Tibial artery (tissue), 4 donors: ENCODE measurements at regions not wholly inside any gene's neighbourhood (a gene's known extent, or its start where the extent isn't known, plus 50 kb on each side); places are given as distances from the start of the nearest gene placed in this dataset.
A peak's percentile ranks its signal among the peaks of the same experiment; 100 is the strongest.
"Not testable (repeated sequence)": the region's sequence is repeated elsewhere in the genome, so short reads cannot be mapped to it uniquely, and the experiment has no call there.

Experiments
- DNase-seq, 2 donors: peaks; one replicate each; pipeline ENCODE4 v3.0.0-alpha.2; 2019
- H3K27ac ChIP-seq, 2 donors: fragments of 200-600 bp; sonication (generic) in 1 of 2; 1 replicate in 1 of 2; 2 replicates in 1 of 2; pipeline ENCODE4 v1.5.1; 2018 to 2019; ENCODE audit warnings: mild to moderate bottlenecking in 1 of 2
- H3K27me3 ChIP-seq, 2 donors: fragments of 200-600 bp; sonication (generic) in 1 of 2; one replicate each; pipeline versions ENCODE4 v1.5.1 to v1.6.0; 2016 to 2019
- H3K36me3 ChIP-seq, 3 donors: fragments of 200-600 bp; sonication (generic) in 2 of 3; one replicate each; pipeline ENCODE4 v1.5.1; 2016 to 2019; ENCODE audit warnings: mild to moderate bottlenecking in 2 of 3
- H3K4me1 ChIP-seq, 4 donors: fragments of 200-600 bp; sonication (generic) in 2 of 4; 1 replicate in 3 of 4; 2 replicates in 1 of 4; pipeline ENCODE4 v1.5.1; 2016 to 2019
- H3K4me3 ChIP-seq, 2 donors: fragments of 200-600 bp; sonication (generic) in 1 of 2; 1 replicate in 1 of 2; 2 replicates in 1 of 2; pipeline ENCODE4 v1.5.1; 2018 to 2019; ENCODE audit warnings: mild to moderate bottlenecking in 2 of 2
- H3K9me3 ChIP-seq, 3 donors: fragments of 200-600 bp; sonication (generic) in 1 of 3; one replicate each; pipeline ENCODE4 v1.5.1; 2016 to 2019
- intact Hi-C: fragments of 100-400 bp; cut with DNase I; formaldehyde crosslinking; loops from one replicate; pipeline ENCODE4 v1.15.0; 2023; ENCODE audit warnings: low total_unique reads
- TF ChIP-seq, protein P1 (sequence below), 2 experiments: fragments of 200-600 bp in 1 of 2; fragments of 450-650 bp in 1 of 2; IDR thresholded peaks; one replicate each; pipeline ENCODE4 v1.5.1; 2017 to 2019; ENCODE audit warnings: antibody characterized with exemption in 2 of 2, mild to moderate bottlenecking in 1 of 2, moderate library complexity in 1 of 2

DNA sequence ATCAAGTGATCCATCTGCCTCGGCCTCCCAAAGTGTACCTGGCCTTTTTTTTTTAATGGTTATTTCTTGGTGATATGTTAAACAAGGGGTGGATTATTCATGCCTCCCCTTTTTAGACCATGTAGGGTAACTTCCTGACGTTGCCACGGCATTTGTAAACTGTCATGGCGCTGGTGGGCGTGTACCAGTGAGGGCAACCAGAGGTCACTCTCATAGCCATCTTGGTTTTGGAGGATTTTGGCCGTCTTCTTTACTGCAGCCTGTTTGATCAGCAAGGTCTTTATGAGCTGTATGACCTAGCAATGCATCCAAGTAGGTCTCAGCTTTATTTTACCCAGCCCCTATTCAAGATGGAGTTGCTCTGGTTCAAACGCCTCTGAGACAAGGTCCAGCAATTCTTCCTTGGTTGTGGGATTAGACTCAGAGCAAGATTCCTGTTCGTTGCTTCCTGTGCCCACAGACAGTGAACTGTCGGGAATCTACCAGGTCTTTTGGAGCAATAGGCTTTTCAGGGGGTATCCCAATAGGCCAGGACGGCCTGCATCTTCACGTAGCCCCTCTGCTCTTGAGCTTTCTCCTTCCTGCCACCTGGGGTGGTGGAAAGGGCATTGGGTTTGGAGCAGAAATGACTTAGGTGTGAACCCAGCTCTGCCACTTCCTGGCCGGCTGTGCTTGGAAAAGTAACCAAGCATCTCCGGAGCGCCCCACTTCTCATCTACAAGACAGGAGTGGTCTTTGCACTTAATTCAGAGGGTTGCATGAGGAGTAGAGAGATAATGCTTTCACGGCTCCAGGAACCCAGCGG lies 52.9 kb upstream of the SEC14L1 start:
- TF ChIP-seq, protein P1, sequence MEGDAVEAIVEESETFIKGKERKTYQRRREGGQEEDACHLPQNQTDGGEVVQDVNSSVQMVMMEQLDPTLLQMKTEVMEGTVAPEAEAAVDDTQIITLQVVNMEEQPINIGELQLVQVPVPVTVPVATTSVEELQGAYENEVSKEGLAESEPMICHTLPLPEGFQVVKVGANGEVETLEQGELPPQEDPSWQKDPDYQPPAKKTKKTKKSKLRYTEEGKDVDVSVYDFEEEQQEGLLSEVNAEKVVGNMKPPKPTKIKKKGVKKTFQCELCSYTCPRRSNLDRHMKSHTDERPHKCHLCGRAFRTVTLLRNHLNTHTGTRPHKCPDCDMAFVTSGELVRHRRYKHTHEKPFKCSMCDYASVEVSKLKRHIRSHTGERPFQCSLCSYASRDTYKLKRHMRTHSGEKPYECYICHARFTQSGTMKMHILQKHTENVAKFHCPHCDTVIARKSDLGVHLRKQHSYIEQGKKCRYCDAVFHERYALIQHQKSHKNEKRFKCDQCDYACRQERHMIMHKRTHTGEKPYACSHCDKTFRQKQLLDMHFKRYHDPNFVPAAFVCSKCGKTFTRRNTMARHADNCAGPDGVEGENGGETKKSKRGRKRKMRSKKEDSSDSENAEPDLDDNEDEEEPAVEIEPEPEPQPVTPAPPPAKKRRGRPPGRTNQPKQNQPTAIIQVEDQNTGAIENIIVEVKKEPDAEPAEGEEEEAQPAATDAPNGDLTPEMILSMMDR (IDR thresholded peaks at IDR 0.05), result no peak
- Histone ChIP-seq H3K4me3 (peak overlapping the region; percentile 73 to 81), H3K27me3 (peaks cover 0 to 18% of the 10 kb centered on the region in 2 donors), H3K9me3 (no peaks in the 10 kb centered on the region), H3K4me1 (peaks cover 0 to 29% (median 21%) of the 10 kb centered on the region in 4 donors), H3K27ac (peak overlapping the region; percentile 87 to 88), H3K36me3 (peaks cover under 1 to 25% (median 9%) of the 10 kb centered on the region in 3 donors)
- intact Hi-C loops, result no loop called here
- DNase-seq, result no peak

- peaks cover 0 to 29% (median 21%) of the 10 kb centered on the region in 4 donors for H3K4me1 ChIP-seq
- H3K27me3 ChIP-seq, result peaks cover 0 to 13% of the 10 kb centered on the region in 2 donors
- peak; percentile 95 for DNase-seq
- peaks cover 8 to 32% (median 17%) of the 10 kb centered on the region in 3 donors for H3K36me3 ChIP-seq
- intact Hi-C loops, result no loop called here
- H3K9me3 ChIP-seq, result no peaks in the 10 kb centered on the region
- TF ChIP-seq, protein P1 (IDR thresholded peaks at IDR 0.05), result peak; percentile 78 to 84
- H3K27ac ChIP-seq, result peak overlapping the region; percentile 87 to 88
- peak overlapping the region; percentile 73 to 81 for H3K4me3 ChIP-seq
Observed at GRCh38 chr17:77088455-77089123, 52.2 kb upstream of the SEC14L1 start.

- intact Hi-C loops, result no loop called here
- Histone ChIP-seq H3K4me1 (peaks cover 0 to 29% (median 21%) of the 10 kb centered on the region in 4 donors), H3K9me3 (no peaks in the 10 kb centered on the region), H3K27me3 (peaks cover 0 to 12% of the 10 kb centered on the region in 2 donors), H3K36me3 (peaks cover 10 to 37% (median 22%) of the 10 kb centered on the region in 3 donors), H3K27ac (peak overlapping the region; percentile 87 to 88), H3K4me3 (peak overlapping the region; percentile 73 to 81)
- no peak for DNase-seq
- TF ChIP-seq, protein P1 (IDR thresholded peaks at IDR 0.05), result no peak
Observed at GRCh38 chr17:77089124-77089490, 51.7 kb upstream of the SEC14L1 start.

DNA sequence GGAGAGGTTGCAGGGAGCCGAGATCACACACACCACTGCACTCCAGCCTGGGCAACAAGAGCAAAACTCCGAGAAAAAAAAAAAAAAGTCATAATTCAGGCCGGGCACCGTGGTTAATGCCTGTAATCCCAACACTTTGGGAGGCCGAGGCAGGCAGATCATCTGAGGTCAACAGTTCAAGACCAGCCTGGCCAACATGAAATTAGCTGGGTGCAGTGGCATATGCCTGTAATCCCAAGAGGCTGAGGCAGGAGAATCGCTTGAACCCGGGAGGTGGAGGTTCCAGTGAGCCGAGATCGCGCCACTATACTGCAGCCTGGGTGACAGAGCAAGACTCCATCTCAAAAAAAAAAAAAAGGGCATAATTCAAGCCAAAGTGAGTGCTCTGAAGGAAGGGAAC lies 50.8 kb upstream of the SEC14L1 start:
- H3K27me3 ChIP-seq, H3K9me3 ChIP-seq, DNase-seq, H3K4me3 ChIP-seq, H3K27ac ChIP-seq: not testable (repeated sequence)
- intact Hi-C loops, result loop anchor here (10.0 kb wide), 1 partner anchor 405 kb away; no protein-coding TSS in a partner anchor
- Histone ChIP-seq H3K36me3 (peaks cover 18 to 46% (median 30%) of the 10 kb centered on the region in 3 donors), H3K4me1 (peaks cover 0 to 29% (median 21%) of the 10 kb centered on the region in 4 donors)

GRCh38 chr17:77090476-77090875 lies 50.3 kb upstream of the SEC14L1 start:
- H3K27ac ChIP-seq, result no peak overlapping the region
- H3K9me3 ChIP-seq, result no peaks in the 10 kb centered on the region
- intact Hi-C loops, result loop anchor here (10.0 kb wide), 1 partner anchor 404 kb away; no protein-coding TSS in a partner anchor
- peaks cover 22 to 51% (median 32%) of the 10 kb centered on the region in 3 donors for H3K36me3 ChIP-seq
- peaks cover 0 to 29% (median 22%) of the 10 kb centered on the region in 4 donors for H3K4me1 ChIP-seq
- DNase-seq, result no peak
- no peak overlapping the region for H3K4me3 ChIP-seq
- TF ChIP-seq, protein P1 (IDR thresholded peaks at IDR 0.05), result no peak
- H3K27me3 ChIP-seq, result peaks cover 0 to 5% of the 10 kb centered on the region in 2 donors
